ENCODE measurements at regions not wholly inside any gene's neighbourhood (a gene's known extent, or its start where the extent isn't known, plus 50 kb on each side); places are given as distances from the start of the nearest gene placed in this dataset.
"Not testable (repeated sequence)": the region's sequence is repeated elsewhere in the genome, so short reads cannot be mapped to it uniquely, and the experiment has no call there.

GRCh38 chrX:9390121-9390520 is 74.7 kb upstream of the TBL1X start:
- DNase-seq, result no peak

GRCh38 chrX:9390693-9391368 is 74.0 kb upstream of the TBL1X start:
- DNase-seq, result no peak

- DNase-seq, result no peak
These were observed 72.4 kb upstream of the TBL1X start for GRCh38 chrX:9392445-9392844.

GRCh38 chrX:9393571-9393970 is 71.3 kb upstream of the TBL1X start:
- no peak for DNase-seq

- no peak for DNase-seq
These were observed 70.6 kb upstream of the TBL1X start for GRCh38 chrX:9394212-9394611.

- DNase-seq, result no peak
These were observed 67.9 kb upstream of the TBL1X start for GRCh38 chrX:9396930-9397329.

GRCh38 chrX:9401051-9401450 is 63.8 kb upstream of the TBL1X start:
- no peak for DNase-seq

GRCh38 chrX:9403374-9403773 is 61.5 kb upstream of the TBL1X start:
- no peak for DNase-seq

- not testable (repeated sequence) for DNase-seq
These were observed 59.2 kb upstream of the TBL1X start for GRCh38 chrX:9405635-9406034.

- DNase-seq, result not testable (repeated sequence)
These were observed 54.0 kb upstream of the TBL1X start for GRCh38 chrX:9410889-9411288.

GRCh38 chrX:9411682-9412081 is 53.2 kb upstream of the TBL1X start:
- DNase-seq, result not testable (repeated sequence)

GRCh38 chrX:9414416-9414815 is 50.4 kb upstream of the TBL1X start:
- no peak for DNase-seq
